Smooth muscle cell (in vitro differentiated cells): ENCODE measurements at regions not wholly inside any gene's neighbourhood (a gene's known extent, or its start where the extent isn't known, plus 50 kb on each side); places are given as distances from the start of the nearest gene placed in this dataset.

ENCODE experiments used
- DNase-seq: peaks from one replicate; lab custom pipeline; 2025; ENCODE audit not compliant: unreplicated experiment; lab: John Stamatoyannopoulos, UW
- H2AFZ ChIP-seq: fragments of 200-600 bp; sonication (generic); 2 replicates; pipeline ENCODE4 v1.6.0; 2016; ENCODE audit warnings: antibody characterized with exemption, low read depth, mild to moderate bottlenecking
- H3F3A ChIP-seq: fragments of 200-600 bp; sonication (generic); 2 replicates; pipeline ENCODE4 v1.6.0; 2017; ENCODE audit warnings: antibody characterized with exemption, low read depth
- H3K27ac ChIP-seq: fragments of 200-600 bp; sonication (generic); 2 replicates; pipeline ENCODE4 v1.5.1; 2016; ENCODE audit warnings: low read depth, mild to moderate bottlenecking
- H3K27me3 ChIP-seq: fragments of 200-600 bp; sonication (generic); 2 replicates; pipeline ENCODE4 v1.6.1; 2016; ENCODE audit warnings: low read depth, mild to moderate bottlenecking
- H3K36me3 ChIP-seq: fragments of 200-600 bp; sonication (generic); 2 replicates; pipeline ENCODE4 v1.5.1; 2016; ENCODE audit warnings: low read depth
- H3K4me1 ChIP-seq: fragments of 200-600 bp; sonication (generic); 2 replicates; pipeline ENCODE4 v1.5.1; 2016; ENCODE audit warnings: low read depth
- H3K4me2 ChIP-seq: fragments of 200-600 bp; sonication (generic); 2 replicates; pipeline ENCODE4 v1.6.0; 2016; ENCODE audit warnings: mild to moderate bottlenecking
- H3K4me3 ChIP-seq: fragments of 200-600 bp; sonication (generic); 2 replicates; pipeline ENCODE4 v1.5.1; 2016; ENCODE audit warnings: mild to moderate bottlenecking
- H3K79me2 ChIP-seq: fragments of 200-600 bp; sonication (generic); 2 replicates; pipeline ENCODE4 v1.6.0; 2016; ENCODE audit warnings: low read depth, mild to moderate bottlenecking
- H3K9ac ChIP-seq: fragments of 200-600 bp; sonication (generic); 2 replicates; pipeline ENCODE4 v1.6.0; 2016; ENCODE audit warnings: low read depth
- H3K9me3 ChIP-seq: fragments of 200-600 bp; sonication (generic); replicated peaks from 2 replicates; pipeline ENCODE4 v1.5.1; 2016; ENCODE audit warnings: low read depth
- H4K20me1 ChIP-seq: fragments of 200-600 bp; sonication (generic); 2 replicates; pipeline ENCODE4 v1.6.0; 2016; ENCODE audit warnings: low read depth
- CTCF ChIP-seq: fragments of 200-600 bp; sonication (generic); IDR thresholded peaks from 2 replicates; pipeline ENCODE4 v1.5.1; 2017; ENCODE audit warnings: borderline replicate concordance, mild to moderate bottlenecking, antibody characterized with exemption; ENCODE audit not compliant: insufficient read depth, poor library complexity, severe bottlenecking
- WGBS: methylation state at CpG from one replicate; pipeline ENCODE4 v1.1.7; 2016; ENCODE audit warnings: low lambda C conversion rate; 5-methylcytosine and 5-hydroxymethylcytosine counted together

DNA sequence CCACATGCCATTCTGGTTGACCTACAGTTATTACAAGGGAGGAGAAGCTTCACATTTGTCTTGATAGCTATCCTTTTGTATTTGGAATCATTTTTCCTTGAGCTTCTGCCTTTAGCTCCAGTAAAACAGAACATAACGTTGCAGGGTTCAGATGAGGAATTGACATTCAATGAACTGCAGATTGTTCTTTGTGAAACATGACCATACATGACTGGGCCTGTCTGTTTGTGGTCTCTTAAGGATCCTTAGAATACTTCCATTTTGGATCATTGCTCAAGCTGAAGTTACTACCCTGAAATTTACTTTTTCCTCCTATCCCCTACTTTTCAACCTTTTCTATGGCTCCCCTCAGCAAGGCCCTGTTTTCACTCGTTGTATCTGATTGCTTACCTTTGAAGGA is 1281.7 kb upstream of the CELF4 start:
- no peaks in the 10 kb centered on the region for H3K27me3 ChIP-seq

GRCh38 chr18:38843291-38843690 is 1277.7 kb upstream of the CELF4 start:
- Histone ChIP-seq H4K20me1 (no peaks in the 10 kb centered on the region), H3K4me2 (no peak overlapping the region), H3K27me3 (no peaks in the 10 kb centered on the region), H3K4me1 (no peaks in the 10 kb centered on the region), H3K9ac (no peak overlapping the region), H3F3A (no peaks in the 10 kb centered on the region), H3K36me3 (no peaks in the 10 kb centered on the region), H3K27ac (no peak overlapping the region), H3K4me3 (no peak overlapping the region), H2AFZ (no peak overlapping the region), H3K79me2 (no peaks in the 10 kb centered on the region), H3K9me3 (no peaks in the 10 kb centered on the region)
- no peak for DNase-seq
- 59% methylated on average over 2 of the region's 2 CpGs for WGBS
- TF ChIP-seq CTCF: no peak

More for the DNA sequence above, 1281.7 kb upstream of the CELF4 start:
- H2AFZ ChIP-seq: no peak overlapping the region
- WGBS: 83% methylated on average over 2 of the region's 2 CpGs
- no peaks in the 10 kb centered on the region for H3K9me3 ChIP-seq
- no peaks in the 10 kb centered on the region for H4K20me1 ChIP-seq
- H3K27ac ChIP-seq: no peak overlapping the region
- H3K36me3 ChIP-seq: no peaks in the 10 kb centered on the region
- TF ChIP-seq CTCF: no peak
- H3K4me2 ChIP-seq: no peak overlapping the region
- no peaks in the 10 kb centered on the region for H3F3A ChIP-seq
- no peak overlapping the region for H3K9ac ChIP-seq
- H3K79me2 ChIP-seq: no peaks in the 10 kb centered on the region
- H3K4me3 ChIP-seq: no peak overlapping the region
- no peak for DNase-seq
- H3K4me1 ChIP-seq: no peaks in the 10 kb centered on the region

- no peaks in the 10 kb centered on the region for H3K4me1 ChIP-seq
- no peak overlapping the region for H3K4me2 ChIP-seq
- no peaks in the 10 kb centered on the region for H3F3A ChIP-seq
- no peaks in the 10 kb centered on the region for H3K27me3 ChIP-seq
- no peak overlapping the region for H3K9ac ChIP-seq
- TF ChIP-seq CTCF: no peak
- H4K20me1 ChIP-seq: no peaks in the 10 kb centered on the region
- H3K9me3 ChIP-seq: no peaks in the 10 kb centered on the region
- no peaks in the 10 kb centered on the region for H3K36me3 ChIP-seq
- no peak overlapping the region for H2AFZ ChIP-seq
- WGBS: 95% methylated on average over 2 of the region's 2 CpGs
- no peaks in the 10 kb centered on the region for H3K79me2 ChIP-seq
- no peak for DNase-seq
- no peak overlapping the region for H3K27ac ChIP-seq
- no peak overlapping the region for H3K4me3 ChIP-seq
These were observed 1260.6 kb upstream of the CELF4 start for GRCh38 chr18:38826247-38826646.

- Histone ChIP-seq H3K9ac (no peak overlapping the region), H3K79me2 (no peaks in the 10 kb centered on the region), H2AFZ (no peak overlapping the region), H3K4me1 (peaks cover 5% of the 10 kb centered on the region), H3K36me3 (no peaks in the 10 kb centered on the region), H3K9me3 (no peaks in the 10 kb centered on the region), H3K27me3 (no peaks in the 10 kb centered on the region), H3F3A (no peaks in the 10 kb centered on the region), H3K4me2 (no peak overlapping the region), H3K4me3 (no peak overlapping the region), H4K20me1 (no peaks in the 10 kb centered on the region), H3K27ac (no peak overlapping the region)
- 93% methylated on average over 2 of the region's 2 CpGs for WGBS
- TF ChIP-seq CTCF: no peak
- no peak for DNase-seq
These were observed 1245.6 kb upstream of the CELF4 start for GRCh38 chr18:38811209-38811608.
